ENCODE measurements at regions not wholly inside any gene's neighbourhood (a gene's known extent, or its start where the extent isn't known, plus 50 kb on each side); places are given as distances from the start of the nearest gene placed in this dataset.
"Not testable (repeated sequence)": the region's sequence is repeated elsewhere in the genome, so short reads cannot be mapped to it uniquely, and the experiment has no call there.

- TF ChIP-seq EZH2 (IDR thresholded peaks at IDR 0.05; ENCODE audit: insufficient read depth, low read length); CTCF (IDR thresholded peaks at IDR 0.05; ENCODE audit: insufficient read depth, low read depth, low read length): not testable (repeated sequence)
Observed at GRCh38 chr4:124131324-124131723, 581.2 kb downstream of the ANKRD50 start.
